Mesendoderm (in vitro differentiated cells): ENCODE measurements at regions not wholly inside any gene's neighbourhood (a gene's known extent, or its start where the extent isn't known, plus 50 kb on each side); places are given as distances from the start of the nearest gene placed in this dataset.

ENCODE experiments used
- DNase-seq: peaks from one replicate; pipeline ENCODE4 v3.0.0; 2013
- H2AK5ac ChIP-seq: 2 replicates; pipeline ENCODE4 v1.6.1; 2013; ENCODE audit warnings: low read length, inconsistent platforms
- H2BK120ac ChIP-seq: 2 replicates; pipeline ENCODE4 v1.6.1; 2013; ENCODE audit warnings: low read depth, mild to moderate bottlenecking, low read length, moderate library complexity, mixed read lengths
- H2BK15ac ChIP-seq: replicated peaks from 2 replicates; pipeline ENCODE4 v1.6.1; 2013; ENCODE audit warnings: low read depth, mild to moderate bottlenecking, moderate library complexity
- H2BK5ac ChIP-seq: 2 replicates; pipeline ENCODE4 v1.6.1; 2013; ENCODE audit warnings: low read length, inconsistent platforms
- H3K18ac ChIP-seq: 2 replicates; pipeline ENCODE4 v1.6.1; 2013; ENCODE audit warnings: mild to moderate bottlenecking, low read length, mixed read lengths
- H3K23ac ChIP-seq: one replicate; pipeline ENCODE4 v1.6.1; 2013; ENCODE audit warnings: low read length
- H3K27ac ChIP-seq: 2 replicates; pipeline ENCODE4 v1.5.1; 2013; ENCODE audit warnings: low read depth, mild to moderate bottlenecking, inconsistent platforms, low read length, moderate library complexity
- H3K27me3 ChIP-seq: 2 replicates; pipeline ENCODE4 v1.6.1; 2013; ENCODE audit warnings: low read length, control low read depth, mild to moderate bottlenecking, inconsistent platforms; ENCODE audit not compliant: insufficient read depth, poor library complexity
- H3K36me3 ChIP-seq: 2 replicates; pipeline ENCODE4 v1.6.1; 2013; ENCODE audit warnings: low read length, inconsistent platforms; ENCODE audit not compliant: control insufficient read depth, insufficient read depth
- H3K4ac ChIP-seq: one replicate; pipeline ENCODE4 v1.6.1; 2013; ENCODE audit warnings: low read depth, mild to moderate bottlenecking, low read length, moderate library complexity
- H3K4me1 ChIP-seq: 2 replicates; pipeline ENCODE4 v1.6.1; 2013; ENCODE audit warnings: low read depth, low read length, inconsistent platforms; ENCODE audit not compliant: control insufficient read depth
- H3K4me2 ChIP-seq: 2 replicates; pipeline ENCODE4 v1.6.1; 2013; ENCODE audit warnings: low read length
- H3K4me3 ChIP-seq: 2 replicates; pipeline ENCODE4 v1.5.1; 2013; ENCODE audit warnings: mild to moderate bottlenecking, low read length
- H3K56ac ChIP-seq: one replicate; pipeline ENCODE4 v1.6.1; 2013; ENCODE audit warnings: low read length
- H3K79me1 ChIP-seq: 2 replicates; pipeline ENCODE4 v1.6.1; 2013; ENCODE audit warnings: low read length, inconsistent platforms
- H3K79me2 ChIP-seq: 2 replicates; pipeline ENCODE4 v1.6.1; 2013; ENCODE audit warnings: mild to moderate bottlenecking, low read length; ENCODE audit not compliant: control insufficient read depth, insufficient read depth
- H3K9ac ChIP-seq: 2 replicates; pipeline ENCODE4 v1.6.1; 2013; ENCODE audit warnings: low read length, inconsistent platforms
- H4K5ac ChIP-seq: one replicate; pipeline ENCODE4 v1.6.1; 2013; ENCODE audit warnings: low read length
- H4K8ac ChIP-seq: one replicate; pipeline ENCODE4 v1.6.1; 2013; ENCODE audit warnings: low read depth, mild to moderate bottlenecking, control low read depth, low read length, moderate library complexity
- WGBS: extraction: QIAGEN DNeasy Blood & Tissue Kit; methylation state at CpG from one replicate; pipeline ENCODE4 v1.1.7; 2013; ENCODE audit warnings: low lambda C conversion rate, missing lambda C conversion rate; ENCODE audit not compliant: insufficient coverage; ENCODE audit errors: extremely low coverage; 5-methylcytosine and 5-hydroxymethylcytosine counted together

- no peak overlapping the region for H2BK15ac ChIP-seq
- no peak overlapping the region for H3K4ac ChIP-seq
- DNase-seq, result no peak
- no peak overlapping the region for H3K23ac ChIP-seq
- no peaks in the 10 kb centered on the region for H3K36me3 ChIP-seq
- H3K4me2 ChIP-seq, result no peak overlapping the region
- no peak overlapping the region for H3K18ac ChIP-seq
- no peak overlapping the region for H4K5ac ChIP-seq
- H3K27ac ChIP-seq, result no peak overlapping the region
- H3K4me3 ChIP-seq, result no peak overlapping the region
- no peak overlapping the region for H2AK5ac ChIP-seq
- no peak overlapping the region for H3K56ac ChIP-seq
- no peak overlapping the region for H2BK120ac ChIP-seq
- no peaks in the 10 kb centered on the region for H3K79me2 ChIP-seq
- WGBS, result no CpG with 5 or more reads among the region's 2 CpGs
- H3K9ac ChIP-seq, result no peak overlapping the region
- H3K27me3 ChIP-seq, result no peaks in the 10 kb centered on the region
- no peaks in the 10 kb centered on the region for H3K4me1 ChIP-seq
- H2BK5ac ChIP-seq, result no peak overlapping the region
- H4K8ac ChIP-seq, result no peak overlapping the region
- H3K79me1 ChIP-seq, result no peaks in the 10 kb centered on the region
Observed at GRCh38 chr3:15894382-15894781, 96.6 kb upstream of the ANKRD28 start.

- Histone ChIP-seq H3K4me1 (no peaks in the 10 kb centered on the region), H3K36me3 (no peaks in the 10 kb centered on the region), H2BK5ac (no peak overlapping the region), H3K79me1 (no peaks in the 10 kb centered on the region), H3K56ac (no peak overlapping the region), H3K27ac (no peak overlapping the region), H2BK120ac (no peak overlapping the region), H4K8ac (no peak overlapping the region), H4K5ac (no peak overlapping the region), H3K27me3 (no peaks in the 10 kb centered on the region), H3K23ac (no peak overlapping the region), H3K9ac (no peak overlapping the region), H2BK15ac (no peak overlapping the region), H3K4me3 (no peak overlapping the region), H3K18ac (no peak overlapping the region), H3K79me2 (no peaks in the 10 kb centered on the region), H2AK5ac (no peak overlapping the region), H3K4ac (no peak overlapping the region), H3K4me2 (no peak overlapping the region)
- no CpG with 5 or more reads among the region's 2 CpGs for WGBS
- peak; percentile 7 for DNase-seq
Observed at GRCh38 chr3:15896500-15896899, 98.7 kb upstream of the ANKRD28 start.

GRCh38 chr3:15899388-15899787, 101.6 kb upstream of the ANKRD28 start:
- no peak overlapping the region for H3K56ac ChIP-seq

GRCh38 chr3:15903164-15903563, 105.4 kb upstream of the ANKRD28 start:
- Histone ChIP-seq H3K4ac (no peak overlapping the region), H3K4me3 (no peak overlapping the region)

More at GRCh38 chr3:15899388-15899787, 101.6 kb upstream of the ANKRD28 start:
- Histone ChIP-seq H3K4me1 (no peaks in the 10 kb centered on the region), H2AK5ac (no peak overlapping the region), H2BK15ac (no peak overlapping the region), H3K79me1 (no peaks in the 10 kb centered on the region), H3K79me2 (no peaks in the 10 kb centered on the region), H3K4ac (no peak overlapping the region), H2BK5ac (no peak overlapping the region), H2BK120ac (no peak overlapping the region), H3K27ac (no peak overlapping the region), H3K18ac (no peak overlapping the region), H3K4me3 (no peak overlapping the region), H3K36me3 (no peaks in the 10 kb centered on the region), H4K5ac (no peak overlapping the region), H3K23ac (no peak overlapping the region), H3K27me3 (no peaks in the 10 kb centered on the region), H4K8ac (no peak overlapping the region), H3K9ac (no peak overlapping the region), H3K4me2 (no peak overlapping the region)
- WGBS, result no CpG with 5 or more reads among the region's 2 CpGs
- DNase-seq, result peak; percentile 80

GRCh38 chr3:15903759-15904720, 106.3 kb upstream of the ANKRD28 start:
- Histone ChIP-seq H3K4me2 (no peak overlapping the region), H3K23ac (no peak overlapping the region), H2AK5ac (no peak overlapping the region), H3K4me3 (no peak overlapping the region), H3K4ac (no peak overlapping the region), H4K5ac (no peak overlapping the region), H3K79me1 (no peaks in the 10 kb centered on the region), H3K18ac (no peak overlapping the region), H2BK15ac (no peak overlapping the region), H3K56ac (no peak overlapping the region), H3K27me3 (no peaks in the 10 kb centered on the region), H3K4me1 (no peaks in the 10 kb centered on the region), H2BK5ac (no peak overlapping the region), H3K9ac (no peak overlapping the region), H3K27ac (no peak overlapping the region), H4K8ac (no peak overlapping the region), H2BK120ac (no peak overlapping the region), H3K36me3 (no peaks in the 10 kb centered on the region), H3K79me2 (no peaks in the 10 kb centered on the region)
- no CpG with 5 or more reads among the region's 7 CpGs for WGBS
- DNase-seq, result no peak

More at GRCh38 chr3:15903164-15903563, 105.4 kb upstream of the ANKRD28 start:
- Histone ChIP-seq H3K9ac (no peak overlapping the region), H4K5ac (no peak overlapping the region), H2BK15ac (no peak overlapping the region), H3K56ac (no peak overlapping the region), H3K4me1 (no peaks in the 10 kb centered on the region), H3K27me3 (no peaks in the 10 kb centered on the region), H2AK5ac (no peak overlapping the region), H3K4me2 (no peak overlapping the region), H3K27ac (no peak overlapping the region), H2BK120ac (no peak overlapping the region), H3K23ac (no peak overlapping the region), H3K18ac (no peak overlapping the region), H4K8ac (no peak overlapping the region), H3K79me2 (no peaks in the 10 kb centered on the region), H3K36me3 (no peaks in the 10 kb centered on the region), H3K79me1 (no peaks in the 10 kb centered on the region), H2BK5ac (no peak overlapping the region)
- DNase-seq, result no peak
- whole genome bisulfite sequencing, result no CpG with 5 or more reads among the region's 3 CpGs
